Peyer's patch (tissue), 4 donors: ENCODE measurements at regions not wholly inside any gene's neighbourhood (a gene's known extent, or its start where the extent isn't known, plus 50 kb on each side); places are given as distances from the start of the nearest gene placed in this dataset.

Experiments used
- POLR2A ChIP-seq, 2 donors: fragments of 450-650 bp; IDR thresholded peaks; one replicate each; pipeline ENCODE4 v1.5.1; 2017; ENCODE audit warnings: antibody characterized with exemption in 2 of 2, mild to moderate bottlenecking in 2 of 2, moderate library complexity in 2 of 2
- TF ChIP-seq, protein P1 (sequence below), 6 experiments: fragments of 450-650 bp in 4 of 6; fragments of 200-600 bp in 2 of 6; sonication (generic) in 1 of 6; IDR thresholded peaks; one replicate each; pipeline ENCODE4 v1.5.1; 2017 to 2019; ENCODE audit warnings: antibody characterized with exemption in 6 of 6, mild to moderate bottlenecking in 3 of 6, moderate library complexity in 1 of 6

GRCh38 chr1:37265786-37266667 lies 208.4 kb upstream of the ZC3H12A start:
- TF ChIP-seq, protein P1, sequence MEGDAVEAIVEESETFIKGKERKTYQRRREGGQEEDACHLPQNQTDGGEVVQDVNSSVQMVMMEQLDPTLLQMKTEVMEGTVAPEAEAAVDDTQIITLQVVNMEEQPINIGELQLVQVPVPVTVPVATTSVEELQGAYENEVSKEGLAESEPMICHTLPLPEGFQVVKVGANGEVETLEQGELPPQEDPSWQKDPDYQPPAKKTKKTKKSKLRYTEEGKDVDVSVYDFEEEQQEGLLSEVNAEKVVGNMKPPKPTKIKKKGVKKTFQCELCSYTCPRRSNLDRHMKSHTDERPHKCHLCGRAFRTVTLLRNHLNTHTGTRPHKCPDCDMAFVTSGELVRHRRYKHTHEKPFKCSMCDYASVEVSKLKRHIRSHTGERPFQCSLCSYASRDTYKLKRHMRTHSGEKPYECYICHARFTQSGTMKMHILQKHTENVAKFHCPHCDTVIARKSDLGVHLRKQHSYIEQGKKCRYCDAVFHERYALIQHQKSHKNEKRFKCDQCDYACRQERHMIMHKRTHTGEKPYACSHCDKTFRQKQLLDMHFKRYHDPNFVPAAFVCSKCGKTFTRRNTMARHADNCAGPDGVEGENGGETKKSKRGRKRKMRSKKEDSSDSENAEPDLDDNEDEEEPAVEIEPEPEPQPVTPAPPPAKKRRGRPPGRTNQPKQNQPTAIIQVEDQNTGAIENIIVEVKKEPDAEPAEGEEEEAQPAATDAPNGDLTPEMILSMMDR (IDR thresholded peaks at IDR 0.05), result no peak
- no peak for TF ChIP-seq POLR2A (IDR thresholded peaks at IDR 0.05)
